ENCODE measurements at regions not wholly inside any gene's neighbourhood (a gene's known extent, or its start where the extent isn't known, plus 50 kb on each side); places are given as distances from the start of the nearest gene placed in this dataset.
"Not testable (repeated sequence)": the region's sequence is repeated elsewhere in the genome, so short reads cannot be mapped to it uniquely, and the experiment has no call there.

GRCh38 chr9:39463696-39464095 lies 108.2 kb downstream of the SPATA31A1 start:
- DNase-seq: not testable (repeated sequence)

- DNase-seq: peak; percentile 88
Measured at GRCh38 chr9:39464122-39464777, 108.8 kb downstream of the SPATA31A1 start.

- not testable (repeated sequence) for DNase-seq
Measured at GRCh38 chr9:39474499-39474898, 119.0 kb downstream of the SPATA31A1 start.

GRCh38 chr9:39483073-39483472 lies 127.6 kb downstream of the SPATA31A1 start:
- not testable (repeated sequence) for DNase-seq

- DNase-seq: not testable (repeated sequence)
Measured at GRCh38 chr9:39483880-39484279, 128.4 kb downstream of the SPATA31A1 start.

GRCh38 chr9:39484292-39484691 lies 128.8 kb downstream of the SPATA31A1 start:
- not testable (repeated sequence) for DNase-seq

- not testable (repeated sequence) for DNase-seq
Measured at GRCh38 chr9:39487477-39487876, 132.0 kb downstream of the SPATA31A1 start.

- not testable (repeated sequence) for DNase-seq
Measured at GRCh38 chr9:39496248-39496647, 140.8 kb downstream of the SPATA31A1 start.

- DNase-seq: not testable (repeated sequence)
Measured at GRCh38 chr9:39503178-39503577, 147.7 kb downstream of the SPATA31A1 start.

- DNase-seq: not testable (repeated sequence)
Measured at GRCh38 chr9:39527387-39528029, 172.0 kb downstream of the SPATA31A1 start.

- not testable (repeated sequence) for DNase-seq
Measured at GRCh38 chr9:39532597-39532996, 177.1 kb downstream of the SPATA31A1 start.

GRCh38 chr9:39533001-39533762 lies 177.7 kb downstream of the SPATA31A1 start:
- DNase-seq: not testable (repeated sequence)

GRCh38 chr9:39533763-39534548 lies 178.5 kb downstream of the SPATA31A1 start:
- not testable (repeated sequence) for DNase-seq

GRCh38 chr9:39534897-39535296 lies 179.4 kb downstream of the SPATA31A1 start:
- DNase-seq: not testable (repeated sequence)

- DNase-seq: not testable (repeated sequence)
Measured at GRCh38 chr9:39542157-39542556, 186.7 kb downstream of the SPATA31A1 start.

GRCh38 chr9:39545079-39545478 lies 189.6 kb downstream of the SPATA31A1 start:
- DNase-seq: not testable (repeated sequence)

- DNase-seq: not testable (repeated sequence)
Measured at GRCh38 chr9:39550573-39550972, 195.1 kb downstream of the SPATA31A1 start.

GRCh38 chr9:39551544-39551943 lies 196.1 kb downstream of the SPATA31A1 start:
- not testable (repeated sequence) for DNase-seq

GRCh38 chr9:39552242-39552881 lies 196.9 kb downstream of the SPATA31A1 start:
- DNase-seq: not testable (repeated sequence)

GRCh38 chr9:39554352-39554751 lies 198.9 kb downstream of the SPATA31A1 start:
- not testable (repeated sequence) for DNase-seq

GRCh38 chr9:39559384-39559783 lies 203.9 kb downstream of the SPATA31A1 start:
- DNase-seq: not testable (repeated sequence)

- peak; percentile 34 for DNase-seq
Measured at GRCh38 chr9:39566782-39567181, 211.3 kb downstream of the SPATA31A1 start.

Data from dermis blood vessel endothelial cell (primary cell).